Right atrium auricular region (tissue), 2 donors: ENCODE measurements at regions not wholly inside any gene's neighbourhood (a gene's known extent, or its start where the extent isn't known, plus 50 kb on each side); places are given as distances from the start of the nearest gene placed in this dataset.
A peak's percentile ranks its signal among the peaks of the same experiment; 100 is the strongest.

Source experiments
- DNase-seq: peaks from one replicate; pipeline ENCODE4 v3.0.0-alpha.2; 2019; ENCODE audit warnings: low spot score
- H3K27ac ChIP-seq, 2 donors: fragments of 200-600 bp; sonication (generic); 1 replicate in 1 of 2; 2 replicates in 1 of 2; pipeline ENCODE4 v1.5.1; 2016 to 2019
- H3K27me3 ChIP-seq, 2 donors: fragments of 200-600 bp; sonication (generic); one replicate each; pipeline versions ENCODE4 v1.5.1 to v1.6.0; 2017 to 2019
- H3K36me3 ChIP-seq: fragments of 200-600 bp; sonication (generic); one replicate; pipeline ENCODE4 v1.5.1; 2016
- H3K4me1 ChIP-seq, 2 donors: fragments of 200-600 bp; sonication (generic); one replicate each; pipeline versions ENCODE4 v1.5.1 to v1.6.0; 2017 to 2019
- H3K4me3 ChIP-seq, 2 donors: fragments of 200-600 bp; sonication (generic); 1 replicate in 1 of 2; 2 replicates in 1 of 2; pipeline ENCODE4 v1.5.1; 2017 to 2019; ENCODE audit warnings: mild to moderate bottlenecking in 1 of 2, moderate library complexity in 1 of 2
- H3K9me3 ChIP-seq, 2 donors: fragments of 200-600 bp; sonication (generic); one replicate each; pipeline ENCODE4 v1.5.1; 2019
- TF ChIP-seq, protein P1 (sequence below), 2 donors: fragments of 200-600 bp; sonication (generic); IDR thresholded peaks; one replicate each; pipeline ENCODE4 v1.5.1; 2019; ENCODE audit warnings: antibody characterized with exemption in 2 of 2

DNA sequence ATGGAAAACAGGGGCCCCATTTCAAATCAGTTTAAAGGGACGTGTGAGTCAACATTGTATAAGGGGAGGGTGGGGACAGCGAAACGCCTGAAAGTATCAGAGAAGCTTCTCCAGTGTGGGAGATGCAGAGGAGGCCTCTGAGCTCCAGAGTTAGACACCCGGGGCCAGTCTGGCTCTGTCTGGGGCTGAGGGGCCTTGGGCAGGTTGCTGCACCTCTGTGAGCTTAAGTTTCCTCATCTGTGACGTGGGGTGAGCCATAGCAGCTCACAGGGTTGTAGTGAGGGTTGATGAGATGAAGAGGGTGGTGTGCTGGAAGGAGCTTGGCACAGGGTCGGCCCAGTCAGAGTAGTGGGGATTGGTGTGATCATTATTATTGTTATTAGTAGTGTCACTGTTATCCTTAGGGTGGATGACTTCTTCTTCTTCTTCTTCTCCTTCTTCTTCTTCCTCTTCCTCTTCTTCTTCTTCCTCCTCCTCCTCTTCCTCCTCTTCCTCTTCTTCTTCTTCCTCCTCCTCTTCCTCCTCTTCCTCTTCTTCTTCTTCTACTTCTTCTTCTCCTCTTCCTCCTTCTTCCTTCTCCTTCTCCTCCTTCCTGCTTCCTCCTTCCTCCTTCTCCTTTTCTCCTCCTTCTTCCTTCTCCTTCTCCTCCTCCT, 282.0 kb downstream of the PTPRU start:
- DNase-seq = peak; percentile 36
- Histone ChIP-seq H3K4me1 (no peaks in the 10 kb centered on the region), H3K9me3 (no peaks in the 10 kb centered on the region), H3K4me3 (no peak overlapping the region), H3K27ac (no peak overlapping the region), H3K36me3 (no peaks in the 10 kb centered on the region), H3K27me3 (no peaks in the 10 kb centered on the region)
- TF ChIP-seq, protein P1, sequence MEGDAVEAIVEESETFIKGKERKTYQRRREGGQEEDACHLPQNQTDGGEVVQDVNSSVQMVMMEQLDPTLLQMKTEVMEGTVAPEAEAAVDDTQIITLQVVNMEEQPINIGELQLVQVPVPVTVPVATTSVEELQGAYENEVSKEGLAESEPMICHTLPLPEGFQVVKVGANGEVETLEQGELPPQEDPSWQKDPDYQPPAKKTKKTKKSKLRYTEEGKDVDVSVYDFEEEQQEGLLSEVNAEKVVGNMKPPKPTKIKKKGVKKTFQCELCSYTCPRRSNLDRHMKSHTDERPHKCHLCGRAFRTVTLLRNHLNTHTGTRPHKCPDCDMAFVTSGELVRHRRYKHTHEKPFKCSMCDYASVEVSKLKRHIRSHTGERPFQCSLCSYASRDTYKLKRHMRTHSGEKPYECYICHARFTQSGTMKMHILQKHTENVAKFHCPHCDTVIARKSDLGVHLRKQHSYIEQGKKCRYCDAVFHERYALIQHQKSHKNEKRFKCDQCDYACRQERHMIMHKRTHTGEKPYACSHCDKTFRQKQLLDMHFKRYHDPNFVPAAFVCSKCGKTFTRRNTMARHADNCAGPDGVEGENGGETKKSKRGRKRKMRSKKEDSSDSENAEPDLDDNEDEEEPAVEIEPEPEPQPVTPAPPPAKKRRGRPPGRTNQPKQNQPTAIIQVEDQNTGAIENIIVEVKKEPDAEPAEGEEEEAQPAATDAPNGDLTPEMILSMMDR (IDR thresholded peaks at IDR 0.05) = no peak

GRCh38 chr1:29517251-29518086, 281.1 kb downstream of the PTPRU start:
- Histone ChIP-seq H3K36me3 (no peaks in the 10 kb centered on the region), H3K4me1 (no peaks in the 10 kb centered on the region), H3K27me3 (no peaks in the 10 kb centered on the region), H3K9me3 (no peaks in the 10 kb centered on the region), H3K27ac (no peak overlapping the region), H3K4me3 (no peak overlapping the region)
- TF ChIP-seq, protein P1 (IDR thresholded peaks at IDR 0.05) = no peak
- no peak for DNase-seq

GRCh38 chr1:29516063-29516820, 279.9 kb downstream of the PTPRU start:
- no peak overlapping the region for H3K27ac ChIP-seq
- TF ChIP-seq, protein P1 (IDR thresholded peaks at IDR 0.05) = no peak
- no peak for DNase-seq
- H3K4me3 ChIP-seq = no peak overlapping the region
- no peaks in the 10 kb centered on the region for H3K36me3 ChIP-seq
- H3K9me3 ChIP-seq = no peaks in the 10 kb centered on the region
- H3K4me1 ChIP-seq = no peaks in the 10 kb centered on the region
- H3K27me3 ChIP-seq = no peaks in the 10 kb centered on the region

DNA sequence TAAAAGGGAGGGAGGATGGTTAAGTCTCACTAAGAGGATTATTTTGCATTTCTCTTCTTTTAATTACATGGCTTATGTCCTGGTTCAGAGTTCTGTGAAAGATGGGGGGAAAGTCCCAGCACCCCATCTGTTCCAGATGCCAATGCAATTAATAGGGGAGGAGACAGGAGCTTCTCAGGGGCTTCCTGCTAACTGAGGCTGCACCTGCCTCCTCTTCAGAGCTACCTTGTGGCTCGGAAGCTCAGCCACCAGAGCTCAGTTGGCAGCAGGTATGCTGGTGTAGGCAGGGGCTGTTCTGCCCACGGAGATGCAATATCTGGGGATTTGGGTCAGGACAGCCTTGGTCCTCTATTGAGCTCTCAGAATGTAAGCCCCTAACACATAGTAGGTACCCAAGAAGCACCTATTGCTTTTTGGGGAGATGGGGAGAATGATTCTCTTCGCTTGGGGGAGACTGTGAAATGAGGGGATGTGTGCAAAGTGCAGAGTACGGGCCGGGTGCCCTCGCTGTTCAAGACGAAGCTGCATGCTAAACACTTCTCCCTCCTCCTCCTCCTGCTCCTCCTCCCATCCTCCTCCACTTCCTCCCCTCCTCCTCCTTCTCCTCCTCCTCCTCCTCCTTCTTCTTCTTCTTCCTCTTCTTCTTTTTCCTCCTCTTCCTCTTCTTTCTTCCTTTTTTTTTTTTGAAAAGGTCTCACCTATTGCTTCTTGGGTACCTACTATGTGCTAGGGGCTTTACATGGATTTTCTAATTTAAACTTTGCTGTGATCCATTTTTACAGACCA, 279.0 kb downstream of the PTPRU start:
- H3K27me3 ChIP-seq = no peaks in the 10 kb centered on the region
- no peak overlapping the region for H3K4me3 ChIP-seq
- no peaks in the 10 kb centered on the region for H3K4me1 ChIP-seq
- no peak overlapping the region for H3K27ac ChIP-seq
- no peaks in the 10 kb centered on the region for H3K36me3 ChIP-seq
- TF ChIP-seq, protein P1 (IDR thresholded peaks at IDR 0.05) = no peak
- no peaks in the 10 kb centered on the region for H3K9me3 ChIP-seq
- no peak for DNase-seq

GRCh38 chr1:29514361-29515169, 278.2 kb downstream of the PTPRU start:
- Histone ChIP-seq H3K4me1 (no peaks in the 10 kb centered on the region), H3K4me3 (no peak overlapping the region), H3K27me3 (no peaks in the 10 kb centered on the region), H3K27ac (no peak overlapping the region), H3K9me3 (no peaks in the 10 kb centered on the region), H3K36me3 (no peaks in the 10 kb centered on the region)
- TF ChIP-seq, protein P1 (IDR thresholded peaks at IDR 0.05) = no peak
- no peak for DNase-seq
